ENCODE measurements at regions not wholly inside any gene's neighbourhood (a gene's known extent, or its start where the extent isn't known, plus 50 kb on each side); places are given as distances from the start of the nearest gene placed in this dataset.

DNA sequence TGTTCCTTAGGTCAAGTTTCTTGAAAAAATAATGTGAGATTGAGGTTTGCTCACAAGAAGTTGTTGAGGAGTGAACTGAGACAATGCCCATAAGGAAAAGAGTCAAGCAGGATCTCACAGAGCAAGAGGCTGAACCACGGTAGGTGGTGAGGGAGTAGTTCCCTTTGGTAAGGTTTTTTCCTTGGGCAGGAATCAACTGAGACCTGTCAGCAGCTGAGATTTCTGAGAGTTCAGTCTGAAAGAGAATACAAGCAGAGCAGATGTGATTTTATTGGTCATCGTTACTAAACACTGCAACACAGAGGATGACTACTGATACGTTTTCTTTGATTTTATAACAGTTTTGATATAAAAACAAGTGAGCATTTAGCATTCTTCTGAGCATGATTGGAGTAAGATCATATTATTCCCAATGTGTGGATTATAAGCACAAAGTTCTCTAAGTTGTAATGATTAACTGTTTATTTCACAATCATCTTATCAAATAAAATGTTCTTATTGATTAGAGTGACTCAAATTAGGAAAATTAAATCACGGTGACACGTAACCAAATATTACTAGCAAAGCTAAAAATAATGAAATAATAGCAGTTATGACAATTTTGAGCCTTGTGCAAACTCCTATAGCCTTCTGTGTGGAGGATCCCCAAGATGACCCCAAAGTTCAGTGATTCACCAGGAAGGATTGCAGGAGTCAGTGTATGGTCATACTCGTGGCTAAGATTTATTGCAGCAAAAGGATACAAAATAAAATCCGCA, 346.2 kb upstream of the ZNF717 start (continued):
- TF ChIP-seq, protein P1, sequence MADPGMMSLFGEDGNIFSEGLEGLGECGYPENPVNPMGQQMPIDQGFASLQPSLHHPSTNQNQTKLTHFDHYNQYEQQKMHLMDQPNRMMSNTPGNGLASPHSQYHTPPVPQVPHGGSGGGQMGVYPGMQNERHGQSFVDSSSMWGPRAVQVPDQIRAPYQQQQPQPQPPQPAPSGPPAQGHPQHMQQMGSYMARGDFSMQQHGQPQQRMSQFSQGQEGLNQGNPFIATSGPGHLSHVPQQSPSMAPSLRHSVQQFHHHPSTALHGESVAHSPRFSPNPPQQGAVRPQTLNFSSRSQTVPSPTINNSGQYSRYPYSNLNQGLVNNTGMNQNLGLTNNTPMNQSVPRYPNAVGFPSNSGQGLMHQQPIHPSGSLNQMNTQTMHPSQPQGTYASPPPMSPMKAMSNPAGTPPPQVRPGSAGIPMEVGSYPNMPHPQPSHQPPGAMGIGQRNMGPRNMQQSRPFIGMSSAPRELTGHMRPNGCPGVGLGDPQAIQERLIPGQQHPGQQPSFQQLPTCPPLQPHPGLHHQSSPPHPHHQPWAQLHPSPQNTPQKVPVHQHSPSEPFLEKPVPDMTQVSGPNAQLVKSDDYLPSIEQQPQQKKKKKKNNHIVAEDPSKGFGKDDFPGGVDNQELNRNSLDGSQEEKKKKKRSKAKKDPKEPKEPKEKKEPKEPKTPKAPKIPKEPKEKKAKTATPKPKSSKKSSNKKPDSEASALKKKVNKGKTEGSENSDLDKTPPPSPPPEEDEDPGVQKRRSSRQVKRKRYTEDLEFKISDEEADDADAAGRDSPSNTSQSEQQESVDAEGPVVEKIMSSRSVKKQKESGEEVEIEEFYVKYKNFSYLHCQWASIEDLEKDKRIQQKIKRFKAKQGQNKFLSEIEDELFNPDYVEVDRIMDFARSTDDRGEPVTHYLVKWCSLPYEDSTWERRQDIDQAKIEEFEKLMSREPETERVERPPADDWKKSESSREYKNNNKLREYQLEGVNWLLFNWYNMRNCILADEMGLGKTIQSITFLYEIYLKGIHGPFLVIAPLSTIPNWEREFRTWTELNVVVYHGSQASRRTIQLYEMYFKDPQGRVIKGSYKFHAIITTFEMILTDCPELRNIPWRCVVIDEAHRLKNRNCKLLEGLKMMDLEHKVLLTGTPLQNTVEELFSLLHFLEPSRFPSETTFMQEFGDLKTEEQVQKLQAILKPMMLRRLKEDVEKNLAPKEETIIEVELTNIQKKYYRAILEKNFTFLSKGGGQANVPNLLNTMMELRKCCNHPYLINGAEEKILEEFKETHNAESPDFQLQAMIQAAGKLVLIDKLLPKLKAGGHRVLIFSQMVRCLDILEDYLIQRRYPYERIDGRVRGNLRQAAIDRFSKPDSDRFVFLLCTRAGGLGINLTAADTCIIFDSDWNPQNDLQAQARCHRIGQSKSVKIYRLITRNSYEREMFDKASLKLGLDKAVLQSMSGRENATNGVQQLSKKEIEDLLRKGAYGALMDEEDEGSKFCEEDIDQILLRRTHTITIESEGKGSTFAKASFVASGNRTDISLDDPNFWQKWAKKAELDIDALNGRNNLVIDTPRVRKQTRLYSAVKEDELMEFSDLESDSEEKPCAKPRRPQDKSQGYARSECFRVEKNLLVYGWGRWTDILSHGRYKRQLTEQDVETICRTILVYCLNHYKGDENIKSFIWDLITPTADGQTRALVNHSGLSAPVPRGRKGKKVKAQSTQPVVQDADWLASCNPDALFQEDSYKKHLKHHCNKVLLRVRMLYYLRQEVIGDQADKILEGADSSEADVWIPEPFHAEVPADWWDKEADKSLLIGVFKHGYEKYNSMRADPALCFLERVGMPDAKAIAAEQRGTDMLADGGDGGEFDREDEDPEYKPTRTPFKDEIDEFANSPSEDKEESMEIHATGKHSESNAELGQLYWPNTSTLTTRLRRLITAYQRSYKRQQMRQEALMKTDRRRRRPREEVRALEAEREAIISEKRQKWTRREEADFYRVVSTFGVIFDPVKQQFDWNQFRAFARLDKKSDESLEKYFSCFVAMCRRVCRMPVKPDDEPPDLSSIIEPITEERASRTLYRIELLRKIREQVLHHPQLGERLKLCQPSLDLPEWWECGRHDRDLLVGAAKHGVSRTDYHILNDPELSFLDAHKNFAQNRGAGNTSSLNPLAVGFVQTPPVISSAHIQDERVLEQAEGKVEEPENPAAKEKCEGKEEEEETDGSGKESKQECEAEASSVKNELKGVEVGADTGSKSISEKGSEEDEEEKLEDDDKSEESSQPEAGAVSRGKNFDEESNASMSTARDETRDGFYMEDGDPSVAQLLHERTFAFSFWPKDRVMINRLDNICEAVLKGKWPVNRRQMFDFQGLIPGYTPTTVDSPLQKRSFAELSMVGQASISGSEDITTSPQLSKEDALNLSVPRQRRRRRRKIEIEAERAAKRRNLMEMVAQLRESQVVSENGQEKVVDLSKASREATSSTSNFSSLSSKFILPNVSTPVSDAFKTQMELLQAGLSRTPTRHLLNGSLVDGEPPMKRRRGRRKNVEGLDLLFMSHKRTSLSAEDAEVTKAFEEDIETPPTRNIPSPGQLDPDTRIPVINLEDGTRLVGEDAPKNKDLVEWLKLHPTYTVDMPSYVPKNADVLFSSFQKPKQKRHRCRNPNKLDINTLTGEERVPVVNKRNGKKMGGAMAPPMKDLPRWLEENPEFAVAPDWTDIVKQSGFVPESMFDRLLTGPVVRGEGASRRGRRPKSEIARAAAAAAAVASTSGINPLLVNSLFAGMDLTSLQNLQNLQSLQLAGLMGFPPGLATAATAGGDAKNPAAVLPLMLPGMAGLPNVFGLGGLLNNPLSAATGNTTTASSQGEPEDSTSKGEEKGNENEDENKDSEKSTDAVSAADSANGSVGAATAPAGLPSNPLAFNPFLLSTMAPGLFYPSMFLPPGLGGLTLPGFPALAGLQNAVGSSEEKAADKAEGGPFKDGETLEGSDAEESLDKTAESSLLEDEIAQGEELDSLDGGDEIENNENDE (IDR thresholded peaks at IDR 0.05; ENCODE audit: insufficient replicate concordance, low read length): no peak
- TF ChIP-seq EGR1 (IDR thresholded peaks at IDR 0.05; ENCODE audit: borderline replicate concordance, low read depth, low read length): no peak
- no peak for TF ChIP-seq SRF (IDR thresholded peaks at IDR 0.05; ENCODE audit: low read depth, low read length)
- TF ChIP-seq CHD1 (IDR thresholded peaks at IDR 0.05; ENCODE audit: low read depth, low read length): no peak
- TF ChIP-seq TBP (IDR thresholded peaks at IDR 0.05; ENCODE audit: low read depth, low read length): no peak

All from H1 (cell line).